GM12873 (cell line): ENCODE measurements at regions not wholly inside any gene's neighbourhood (a gene's known extent, or its start where the extent isn't known, plus 50 kb on each side); places are given as distances from the start of the nearest gene placed in this dataset.

Experiments
- CTCF ChIP-seq: IDR thresholded peaks from 2 replicates; pipeline ENCODE4 v1.5.1; 2012; ENCODE audit warnings: low read depth, mild to moderate bottlenecking, moderate library complexity, low read length, control low read depth; ENCODE audit not compliant: insufficient read depth; ENCODE audit errors: missing control alignments

GRCh38 chr5:97543166-97543565 is 360.1 kb upstream of the RIOK2 start:
- no peak for TF ChIP-seq CTCF

DNA sequence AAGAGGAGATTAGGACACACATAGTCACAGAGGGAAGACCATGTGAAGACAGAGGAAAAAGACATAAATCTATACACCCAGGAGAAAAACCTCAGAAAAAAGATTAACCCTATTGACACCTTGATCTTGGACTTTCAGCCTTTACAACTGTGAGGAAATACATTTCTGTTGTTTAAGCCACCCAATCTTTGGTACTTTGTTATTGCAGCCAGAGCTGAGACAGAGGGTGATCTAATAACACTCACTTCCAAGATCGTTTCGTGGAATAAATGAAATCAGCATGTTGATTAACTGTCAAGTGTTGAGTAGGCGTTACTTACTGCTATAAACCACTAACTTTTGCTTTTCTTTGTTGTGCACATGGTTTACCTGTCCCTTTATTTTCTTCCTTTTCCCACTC is 361.2 kb upstream of the RIOK2 start:
- TF ChIP-seq CTCF, result no peak

DNA sequence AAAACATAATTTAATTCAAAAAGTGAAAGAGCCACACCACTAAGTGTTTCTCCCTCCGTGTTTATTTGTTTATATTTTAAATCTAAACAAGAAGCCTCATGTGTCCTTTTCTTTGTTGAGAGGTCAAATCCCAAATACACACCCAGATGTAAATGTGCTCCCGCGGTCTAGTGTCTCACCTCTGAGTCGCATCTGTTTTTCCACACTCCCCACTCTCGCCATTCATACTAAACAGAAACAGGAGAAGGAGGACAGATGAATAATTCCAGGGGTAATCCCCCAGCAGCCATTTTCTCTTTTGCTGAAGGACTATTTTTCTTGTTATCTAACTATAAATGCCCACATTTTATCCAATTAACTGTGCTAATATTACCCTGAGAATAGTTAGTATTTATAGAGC is 361.6 kb upstream of the RIOK2 start:
- TF ChIP-seq CTCF, result no peak

GRCh38 chr5:97545446-97545845 is 362.4 kb upstream of the RIOK2 start:
- TF ChIP-seq CTCF, result no peak

DNA sequence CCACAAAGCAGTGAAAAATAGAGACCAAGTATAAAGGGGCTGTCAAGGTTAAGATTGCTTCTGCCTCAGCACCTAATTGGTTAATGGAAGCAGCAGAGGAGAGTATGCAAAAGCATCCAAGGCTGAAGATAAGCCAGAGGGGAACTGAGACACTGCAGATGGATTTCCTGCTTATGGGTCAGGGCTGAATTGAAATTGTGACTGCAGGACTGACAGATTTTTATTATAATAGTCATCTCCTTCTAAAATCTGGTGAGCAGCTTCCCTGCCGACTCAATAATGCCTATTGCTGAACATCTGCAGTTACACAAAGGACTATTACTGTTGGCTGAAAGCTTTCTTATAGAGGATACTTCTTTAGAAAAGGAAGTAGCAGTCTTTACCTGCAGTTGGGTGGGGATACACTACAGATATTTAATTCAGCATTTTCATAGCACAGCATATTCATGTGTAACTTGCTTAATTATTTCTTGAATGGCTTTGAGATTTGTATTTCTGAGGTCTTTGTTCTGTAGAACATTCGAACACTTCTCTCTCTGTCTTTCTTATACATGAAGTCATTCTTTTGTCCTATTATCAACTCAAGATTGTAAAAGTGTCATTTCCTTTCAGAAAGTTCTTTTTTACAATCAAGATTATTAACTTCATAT is 363.0 kb upstream of the RIOK2 start:
- TF ChIP-seq CTCF, result no peak

DNA sequence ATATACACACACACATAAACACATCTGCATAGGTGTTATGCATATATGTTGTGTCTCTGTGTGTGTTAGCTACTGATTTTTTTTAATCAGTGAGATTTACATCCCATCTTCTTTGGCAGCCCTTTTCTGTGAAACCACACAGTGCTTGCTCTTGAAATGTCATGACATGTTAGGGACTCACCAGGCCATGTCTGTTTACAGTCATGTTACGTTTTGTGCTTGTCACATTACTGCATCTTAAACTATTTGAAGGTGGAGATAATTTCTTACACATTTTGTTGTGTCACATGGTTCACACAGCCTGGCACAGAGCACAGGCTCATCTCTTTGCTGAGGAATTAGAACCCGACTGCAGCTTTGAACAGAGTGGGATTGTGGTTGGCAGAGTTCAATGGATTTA is 364.4 kb upstream of the RIOK2 start:
- TF ChIP-seq CTCF, result no peak

DNA sequence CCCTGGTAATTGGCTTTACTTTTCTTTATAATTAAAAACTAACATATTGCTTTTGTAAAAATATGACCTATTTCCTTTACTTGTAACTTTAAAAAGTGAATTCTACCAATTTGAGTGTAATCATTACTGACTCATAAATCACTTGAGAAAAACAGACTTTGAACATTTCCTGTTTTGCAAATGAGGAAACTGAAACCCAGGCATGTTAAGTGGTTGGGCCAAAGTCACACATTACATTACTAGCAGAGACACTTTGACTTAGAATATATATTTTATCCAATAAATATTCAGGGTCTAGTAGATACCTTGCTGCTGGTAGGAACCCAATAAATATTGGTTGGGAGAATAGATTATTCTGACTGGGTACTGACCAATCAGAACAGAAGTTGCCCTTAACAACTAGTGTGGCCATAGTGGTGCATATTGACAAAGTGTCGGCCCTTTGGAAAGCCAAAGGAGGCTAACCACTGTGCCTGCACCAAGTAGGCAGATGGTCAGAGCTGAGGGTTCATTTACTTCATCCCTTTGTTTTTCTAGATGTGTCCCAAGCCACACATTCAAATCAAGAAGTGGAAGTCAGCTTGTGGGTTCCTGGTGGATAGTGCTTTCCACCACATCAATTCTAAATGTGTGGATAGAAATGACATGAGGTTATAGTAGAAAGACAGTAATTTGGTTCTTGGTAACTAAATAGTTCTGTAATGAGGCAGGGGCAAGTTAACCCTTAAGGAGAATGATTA is 365.1 kb upstream of the RIOK2 start:
- TF ChIP-seq CTCF, result no peak
